Mononuclear cell (primary cell): ENCODE measurements at regions not wholly inside any gene's neighbourhood (a gene's known extent, or its start where the extent isn't known, plus 50 kb on each side); places are given as distances from the start of the nearest gene placed in this dataset.
"Not testable (repeated sequence)": the region's sequence is repeated elsewhere in the genome, so short reads cannot be mapped to it uniquely, and the experiment has no call there.

Source experiments
- H3K27me3 ChIP-seq: 2 replicates; pipeline ENCODE4 v1.6.0; 2011; ENCODE audit warnings: low read length, control low read depth; ENCODE audit not compliant: insufficient read depth
- H3K4me1 ChIP-seq: 2 replicates; pipeline ENCODE4 v1.5.1; 2011; ENCODE audit warnings: mild to moderate bottlenecking, low read length, control low read depth; ENCODE audit not compliant: insufficient read depth
- H3K4me3 ChIP-seq: 2 replicates; pipeline ENCODE4 v1.5.1; 2011; ENCODE audit warnings: mild to moderate bottlenecking, low read length, moderate library complexity
- H3K9me3 ChIP-seq: 2 replicates; pipeline ENCODE4 v1.5.1; 2011; ENCODE audit warnings: low read depth, mild to moderate bottlenecking, control low read depth, low read length

DNA sequence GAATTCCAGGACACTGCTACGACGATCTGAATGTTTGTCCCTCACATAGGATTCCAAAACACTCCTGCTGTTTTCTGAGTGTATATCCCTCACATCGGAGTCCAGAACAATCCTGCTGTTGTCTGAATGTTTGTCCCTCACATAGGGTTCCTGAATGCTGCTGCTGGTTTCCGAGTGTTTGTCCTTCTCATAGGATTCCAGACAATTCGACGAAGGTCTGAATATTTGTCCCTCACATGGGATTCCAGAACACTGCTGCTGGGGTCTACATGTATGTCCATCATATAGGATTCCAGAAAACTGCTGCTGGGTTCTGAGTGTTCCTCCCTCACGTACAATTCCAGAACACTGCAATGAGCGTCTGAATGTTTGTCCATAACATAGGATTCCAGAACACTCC lies 219.4 kb downstream of the FOXD4L6 start:
- not testable (repeated sequence) for H3K27me3 ChIP-seq, H3K4me3 ChIP-seq, H3K4me1 ChIP-seq
- H3K9me3 ChIP-seq, result peaks cover 100% of the 10 kb centered on the region

DNA sequence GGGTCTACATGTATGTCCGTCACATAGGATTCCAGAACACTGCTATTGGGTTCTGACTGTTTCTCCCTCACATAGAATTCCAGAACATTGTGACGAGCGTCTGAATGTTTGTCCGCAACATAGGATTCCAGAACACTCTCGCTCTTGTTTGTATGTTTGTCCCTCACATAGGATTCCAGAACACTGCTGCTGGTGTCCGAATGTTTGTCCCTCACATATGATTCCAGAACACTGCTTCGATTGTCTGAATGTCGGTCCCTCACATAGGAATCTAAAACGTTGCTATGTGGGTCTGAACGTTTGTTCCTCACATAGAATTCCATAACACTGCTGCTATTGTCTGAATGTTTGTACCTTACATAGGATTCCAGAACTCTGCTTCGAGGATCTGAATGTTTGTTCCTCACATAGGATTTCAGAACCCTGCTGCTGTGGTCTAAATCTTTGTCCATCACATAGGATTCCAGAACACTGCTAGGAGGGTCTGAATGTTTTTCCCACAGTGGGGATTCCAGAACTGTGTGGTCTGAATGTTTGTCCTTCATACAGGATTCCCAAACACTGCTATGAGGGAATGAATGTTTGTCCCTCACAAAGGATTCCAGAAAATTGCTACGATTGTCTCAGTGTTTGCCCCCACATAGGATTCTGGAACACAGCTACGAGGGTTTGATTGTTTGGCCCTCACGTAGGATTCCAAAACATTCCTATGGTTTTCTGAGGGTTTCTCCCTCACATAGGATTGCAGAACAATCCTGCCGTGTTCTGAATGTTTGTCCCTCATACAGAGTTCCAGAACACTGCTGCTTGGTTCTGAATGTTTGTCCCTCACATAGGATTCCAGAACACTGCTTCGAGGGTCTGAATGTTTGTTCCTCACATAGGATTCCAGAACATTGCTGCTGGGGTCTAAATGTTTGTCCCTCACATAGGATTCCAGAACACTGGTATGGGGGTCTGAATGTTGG lies 220.5 kb downstream of the FOXD4L6 start:
- H3K27me3 ChIP-seq, result no peaks in the 10 kb centered on the region
- peaks cover 100% of the 10 kb centered on the region for H3K9me3 ChIP-seq
- H3K4me1 ChIP-seq, result no peaks in the 10 kb centered on the region
- H3K4me3 ChIP-seq, result no peak overlapping the region

DNA sequence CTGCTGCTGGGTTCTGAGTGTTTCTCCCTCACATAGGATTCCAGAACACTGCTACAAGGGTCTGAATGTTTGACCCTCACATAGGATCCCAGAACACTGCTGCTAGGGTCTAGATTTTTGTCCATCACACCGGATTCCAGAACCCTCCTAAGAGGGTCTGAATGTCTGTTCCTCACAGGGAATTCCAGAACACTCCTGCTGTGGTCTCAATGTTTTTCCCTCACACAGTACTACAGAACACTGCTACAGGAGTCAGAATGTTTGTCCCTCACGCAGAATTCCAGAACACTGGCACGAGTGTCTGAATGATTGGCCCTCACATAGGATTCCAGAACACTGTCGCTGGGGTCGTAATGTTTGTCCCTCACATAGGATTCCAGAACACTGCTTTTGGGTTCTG lies 221.6 kb downstream of the FOXD4L6 start:
- not testable (repeated sequence) for H3K4me3 ChIP-seq
- peaks cover 98% of the 10 kb centered on the region for H3K9me3 ChIP-seq

GRCh38 chr9:40892315-40892714 lies 236.2 kb downstream of the FOXD4L6 start:
- H3K4me1 ChIP-seq, H3K4me3 ChIP-seq, H3K27me3 ChIP-seq: not testable (repeated sequence)
- H3K9me3 ChIP-seq, result peaks cover 94% of the 10 kb centered on the region

More for the DNA sequence above, 221.6 kb downstream of the FOXD4L6 start:
- H3K27me3 ChIP-seq, H3K4me1 ChIP-seq: not testable (repeated sequence)

DNA sequence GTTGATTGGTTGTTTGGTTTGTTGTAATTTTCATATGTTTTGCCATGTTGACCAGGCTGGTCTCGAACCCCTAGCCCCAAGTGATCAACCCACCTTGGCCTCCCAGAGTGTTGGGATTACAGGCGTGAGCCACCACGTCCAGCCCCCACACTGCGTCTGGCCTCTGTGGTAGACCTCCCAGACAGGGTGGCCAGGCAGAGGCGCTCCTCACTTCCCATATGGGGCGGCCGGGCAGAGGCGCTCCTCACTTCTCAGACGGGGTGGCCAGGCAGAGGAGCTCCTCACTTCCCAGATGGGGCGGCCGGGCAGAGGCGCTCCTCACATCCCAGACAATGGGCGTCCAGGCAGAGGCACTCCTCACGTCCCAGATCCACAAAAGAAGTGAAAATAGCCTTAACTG lies 242.6 kb downstream of the FOXD4L6 start:
- H3K9me3 ChIP-seq, result peaks cover 70% of the 10 kb centered on the region
- H3K4me1 ChIP-seq, H3K27me3 ChIP-seq, H3K4me3 ChIP-seq: not testable (repeated sequence)

DNA sequence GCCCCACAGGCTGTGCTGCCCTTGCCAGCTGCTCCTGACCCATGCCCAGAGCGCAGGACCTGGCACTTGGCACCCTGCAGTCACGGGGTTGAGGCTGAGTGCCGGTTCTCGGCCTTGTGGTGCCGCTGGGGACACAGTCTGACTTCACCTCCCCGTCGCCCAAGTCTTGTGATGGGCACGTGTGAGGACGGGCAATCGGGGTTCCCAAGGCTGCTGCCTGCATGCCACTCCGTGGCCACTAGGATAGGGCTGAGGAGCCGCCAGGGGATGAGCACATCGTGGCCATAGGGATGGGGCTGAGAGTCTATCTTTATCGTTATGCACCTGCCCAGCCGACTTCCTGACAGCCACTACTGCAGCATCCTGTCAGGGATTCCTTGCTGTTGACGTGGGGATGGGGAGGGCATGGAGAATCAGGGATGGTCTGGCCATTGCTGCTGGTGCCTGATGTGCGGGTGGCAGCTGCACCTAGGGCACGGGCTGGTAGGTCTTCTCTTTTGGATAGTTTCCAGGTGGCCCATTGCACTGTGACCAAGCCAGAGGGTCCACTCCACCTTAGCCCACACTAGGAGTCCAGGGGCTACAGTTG lies 243.5 kb downstream of the FOXD4L6 start:
- not testable (repeated sequence) for H3K27me3 ChIP-seq, H3K4me3 ChIP-seq, H3K4me1 ChIP-seq
- peaks cover 70% of the 10 kb centered on the region for H3K9me3 ChIP-seq

DNA sequence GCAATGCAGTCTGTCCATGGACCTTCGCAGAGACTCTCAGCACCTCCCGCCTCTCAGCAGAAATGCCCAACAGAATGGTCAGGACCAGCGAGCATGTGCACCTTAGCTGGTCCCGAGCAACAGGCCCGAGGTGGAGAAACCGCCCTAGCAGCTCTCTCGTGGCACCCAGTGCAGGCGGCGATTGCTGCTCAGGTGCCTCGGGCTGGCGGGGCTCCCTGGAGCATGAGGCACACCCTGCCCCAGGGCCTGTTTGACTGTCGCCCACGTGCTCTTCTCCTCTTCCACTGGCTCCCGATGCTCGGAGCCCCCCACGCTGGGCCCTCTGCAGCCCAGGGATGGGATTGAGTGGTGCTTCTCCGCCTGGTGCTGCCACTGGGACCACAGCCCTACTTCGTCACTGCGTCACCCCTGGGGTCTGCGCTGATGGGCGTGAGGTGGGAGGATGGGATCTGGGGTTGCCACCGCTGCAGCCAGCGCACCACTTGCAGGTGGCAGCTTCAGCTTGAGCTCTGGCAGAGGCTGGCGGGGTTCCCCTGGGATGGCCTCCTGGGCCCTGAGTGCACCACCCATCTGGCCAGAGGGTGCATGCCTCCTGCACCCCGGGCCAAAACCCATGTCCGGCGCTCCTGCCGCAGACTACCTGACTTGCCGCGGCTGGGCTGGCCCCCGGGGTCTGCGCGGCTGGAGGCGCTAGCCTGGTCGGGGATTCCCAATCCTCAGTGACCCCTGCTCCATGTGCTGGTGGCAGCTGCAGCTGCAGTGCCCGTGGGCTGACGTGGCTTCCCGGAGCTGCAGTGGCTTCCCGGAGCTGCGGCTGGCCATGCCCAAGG lies 244.2 kb downstream of the FOXD4L6 start:
- no peak overlapping the region for H3K4me3 ChIP-seq
- H3K27me3 ChIP-seq, result no peaks in the 10 kb centered on the region
- peaks cover 68% of the 10 kb centered on the region for H3K9me3 ChIP-seq
- H3K4me1 ChIP-seq, result no peaks in the 10 kb centered on the region

GRCh38 chr9:40883423-40884071 lies 244.9 kb downstream of the FOXD4L6 start:
- not testable (repeated sequence) for H3K4me3 ChIP-seq, H3K27me3 ChIP-seq, H3K4me1 ChIP-seq
- peaks cover 61% of the 10 kb centered on the region for H3K9me3 ChIP-seq

- H3K9me3 ChIP-seq, result peaks cover 45% of the 10 kb centered on the region
- H3K4me1 ChIP-seq, H3K4me3 ChIP-seq, H3K27me3 ChIP-seq: not testable (repeated sequence)
These were observed 254.7 kb downstream of the FOXD4L6 start for GRCh38 chr9:40873753-40874295.

DNA sequence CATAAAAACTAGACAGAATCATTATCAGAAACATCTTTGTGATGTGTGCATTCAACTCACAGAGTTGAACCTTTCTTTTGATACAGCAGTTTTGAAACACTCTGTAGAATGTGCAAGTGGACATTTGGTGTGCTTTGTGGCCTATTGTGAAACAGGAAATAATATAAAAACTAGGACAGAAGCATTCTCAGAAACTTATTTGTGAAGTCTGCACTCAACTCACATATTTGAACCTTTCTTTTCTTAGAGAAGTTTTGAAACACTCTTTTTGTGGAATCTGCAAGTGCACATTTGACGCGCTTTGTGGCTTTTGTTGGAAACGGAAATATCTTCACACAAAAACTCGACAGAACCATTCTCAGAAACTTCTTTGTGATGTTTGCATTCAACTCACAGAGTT lies 260.0 kb downstream of the FOXD4L6 start:
- H3K27me3 ChIP-seq, H3K4me3 ChIP-seq, H3K4me1 ChIP-seq: not testable (repeated sequence)
- H3K9me3 ChIP-seq, result peaks cover 60% of the 10 kb centered on the region
